NCI-H2107 (cell line): ENCODE measurements at regions not wholly inside any gene's neighbourhood (a gene's known extent, or its start where the extent isn't known, plus 50 kb on each side); places are given as distances from the start of the nearest gene placed in this dataset.
"Not testable (repeated sequence)": the region's sequence is repeated elsewhere in the genome, so short reads cannot be mapped to it uniquely, and the experiment has no call there.

Experiments
- DNase-seq: peaks from one replicate; lab custom pipeline; 2025; lab: John Stamatoyannopoulos, UW

GRCh38 chr17:34740565-34741520 is 161.5 kb downstream of the TMEM132E start:
- no peak for DNase-seq

- no peak for DNase-seq
These were observed 160.0 kb downstream of the TMEM132E start for GRCh38 chr17:34739386-34739785.

GRCh38 chr17:34737673-34738072 is 158.3 kb downstream of the TMEM132E start:
- DNase-seq, result not testable (repeated sequence)

GRCh38 chr17:34736611-34737010 is 157.2 kb downstream of the TMEM132E start:
- DNase-seq, result no peak

GRCh38 chr17:34733333-34733732 is 154.0 kb downstream of the TMEM132E start:
- no peak for DNase-seq

- DNase-seq, result no peak
These were observed 151.4 kb downstream of the TMEM132E start for GRCh38 chr17:34730816-34731215.

GRCh38 chr17:34728771-34729310 is 149.5 kb downstream of the TMEM132E start:
- no peak for DNase-seq

GRCh38 chr17:34727601-34728000 is 148.2 kb downstream of the TMEM132E start:
- no peak for DNase-seq

- DNase-seq, result no peak
These were observed 147.4 kb downstream of the TMEM132E start for GRCh38 chr17:34726536-34727384.

GRCh38 chr17:34725725-34726124 is 146.3 kb downstream of the TMEM132E start:
- no peak for DNase-seq

- DNase-seq, result peak; percentile 35
These were observed 145.6 kb downstream of the TMEM132E start for GRCh38 chr17:34725008-34725407.

GRCh38 chr17:34723875-34724274 is 144.5 kb downstream of the TMEM132E start:
- DNase-seq, result peak; percentile 20

GRCh38 chr17:34721326-34721725 is 141.9 kb downstream of the TMEM132E start:
- no peak for DNase-seq

GRCh38 chr17:34720760-34721159 is 141.4 kb downstream of the TMEM132E start:
- no peak for DNase-seq

- DNase-seq, result no peak
These were observed 140.2 kb downstream of the TMEM132E start for GRCh38 chr17:34719569-34719968.

- DNase-seq, result no peak
These were observed 137.7 kb downstream of the TMEM132E start for GRCh38 chr17:34717092-34717491.

- DNase-seq, result no peak
These were observed 136.9 kb downstream of the TMEM132E start for GRCh38 chr17:34716291-34716690.

GRCh38 chr17:34715504-34715903 is 136.1 kb downstream of the TMEM132E start:
- no peak for DNase-seq

- no peak for DNase-seq
These were observed 135.4 kb downstream of the TMEM132E start for GRCh38 chr17:34714475-34715410.

GRCh38 chr17:34713687-34714086 is 134.3 kb downstream of the TMEM132E start:
- no peak for DNase-seq

GRCh38 chr17:34712481-34713195 is 133.3 kb downstream of the TMEM132E start:
- DNase-seq, result no peak
